PC-3 (cell line): ENCODE measurements at regions not wholly inside any gene's neighbourhood (a gene's known extent, or its start where the extent isn't known, plus 50 kb on each side); places are given as distances from the start of the nearest gene placed in this dataset.

ENCODE experiments used
- EZH2 ChIP-seq: fragments of 300-600 bp; sonication (generic); IDR thresholded peaks from one replicate; pipeline ENCODE4 v1.6.1; 2017; ENCODE audit warnings: antibody characterized with exemption, mild to moderate bottlenecking, low read length; ENCODE audit not compliant: unreplicated experiment
- TF ChIP-seq, protein P1 (sequence below): fragments of 300-600 bp; sonication (generic); conservative IDR thresholded peaks from 2 replicates; pipeline ENCODE4 v1.5.1; 2017; ENCODE audit warnings: antibody characterized with exemption, low read depth, mild to moderate bottlenecking, low read length

DNA sequence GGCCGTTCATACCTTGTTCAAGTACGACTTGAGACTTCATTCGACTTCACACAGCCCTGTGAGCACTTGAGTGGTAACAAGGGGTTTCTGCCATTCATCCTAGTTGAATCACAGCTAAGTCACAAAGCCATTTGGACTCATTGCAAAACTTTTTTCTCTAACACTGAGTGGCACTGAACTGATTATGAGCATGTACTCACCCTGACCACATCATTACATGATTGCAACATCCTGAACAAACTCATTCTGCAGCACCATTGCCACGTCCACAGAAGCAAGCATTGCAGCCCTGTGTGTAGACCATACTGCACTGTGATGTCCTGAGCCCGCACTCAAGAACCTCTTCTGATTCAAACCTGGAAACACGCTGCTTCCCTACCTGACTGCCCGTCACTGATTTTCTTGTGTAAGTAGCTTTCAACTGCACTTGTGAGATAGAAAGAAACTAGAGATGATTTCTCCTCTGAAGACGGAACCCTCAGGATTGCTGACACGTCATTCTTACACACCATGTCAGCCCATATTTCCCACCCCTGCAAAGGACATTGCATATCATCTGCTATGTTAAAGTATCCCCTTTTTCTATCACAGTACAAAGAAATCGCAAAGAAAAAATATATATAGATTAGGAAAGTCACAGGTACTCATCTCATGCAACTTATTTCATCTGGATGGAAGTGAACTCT lies 81.6 kb downstream of the C6orf118 start:
- TF ChIP-seq, protein P1, sequence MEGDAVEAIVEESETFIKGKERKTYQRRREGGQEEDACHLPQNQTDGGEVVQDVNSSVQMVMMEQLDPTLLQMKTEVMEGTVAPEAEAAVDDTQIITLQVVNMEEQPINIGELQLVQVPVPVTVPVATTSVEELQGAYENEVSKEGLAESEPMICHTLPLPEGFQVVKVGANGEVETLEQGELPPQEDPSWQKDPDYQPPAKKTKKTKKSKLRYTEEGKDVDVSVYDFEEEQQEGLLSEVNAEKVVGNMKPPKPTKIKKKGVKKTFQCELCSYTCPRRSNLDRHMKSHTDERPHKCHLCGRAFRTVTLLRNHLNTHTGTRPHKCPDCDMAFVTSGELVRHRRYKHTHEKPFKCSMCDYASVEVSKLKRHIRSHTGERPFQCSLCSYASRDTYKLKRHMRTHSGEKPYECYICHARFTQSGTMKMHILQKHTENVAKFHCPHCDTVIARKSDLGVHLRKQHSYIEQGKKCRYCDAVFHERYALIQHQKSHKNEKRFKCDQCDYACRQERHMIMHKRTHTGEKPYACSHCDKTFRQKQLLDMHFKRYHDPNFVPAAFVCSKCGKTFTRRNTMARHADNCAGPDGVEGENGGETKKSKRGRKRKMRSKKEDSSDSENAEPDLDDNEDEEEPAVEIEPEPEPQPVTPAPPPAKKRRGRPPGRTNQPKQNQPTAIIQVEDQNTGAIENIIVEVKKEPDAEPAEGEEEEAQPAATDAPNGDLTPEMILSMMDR, result no peak
- no peak for TF ChIP-seq EZH2
